ENCODE measurements at regions not wholly inside any gene's neighbourhood (a gene's known extent, or its start where the extent isn't known, plus 50 kb on each side); places are given as distances from the start of the nearest gene placed in this dataset.

DNA sequence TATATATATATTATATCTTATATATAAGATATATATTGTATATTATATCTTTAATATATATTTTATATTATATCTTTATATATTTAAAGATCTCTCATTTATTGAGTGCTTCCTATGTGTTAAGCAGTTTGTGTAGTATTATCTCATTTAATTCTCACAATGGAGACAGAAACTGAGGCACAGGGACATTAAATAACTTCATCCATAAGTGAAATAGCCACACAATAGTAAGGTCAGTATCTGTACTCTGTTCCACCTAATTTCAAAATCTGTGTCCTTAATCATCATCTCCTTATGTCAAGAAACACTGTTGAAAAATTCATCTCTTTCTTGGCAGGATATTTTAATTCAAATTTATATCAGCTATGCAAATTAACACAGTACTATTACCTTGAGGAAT lies 52.8 kb upstream of the CD302 start:
- TF ChIP-seq, protein P1, sequence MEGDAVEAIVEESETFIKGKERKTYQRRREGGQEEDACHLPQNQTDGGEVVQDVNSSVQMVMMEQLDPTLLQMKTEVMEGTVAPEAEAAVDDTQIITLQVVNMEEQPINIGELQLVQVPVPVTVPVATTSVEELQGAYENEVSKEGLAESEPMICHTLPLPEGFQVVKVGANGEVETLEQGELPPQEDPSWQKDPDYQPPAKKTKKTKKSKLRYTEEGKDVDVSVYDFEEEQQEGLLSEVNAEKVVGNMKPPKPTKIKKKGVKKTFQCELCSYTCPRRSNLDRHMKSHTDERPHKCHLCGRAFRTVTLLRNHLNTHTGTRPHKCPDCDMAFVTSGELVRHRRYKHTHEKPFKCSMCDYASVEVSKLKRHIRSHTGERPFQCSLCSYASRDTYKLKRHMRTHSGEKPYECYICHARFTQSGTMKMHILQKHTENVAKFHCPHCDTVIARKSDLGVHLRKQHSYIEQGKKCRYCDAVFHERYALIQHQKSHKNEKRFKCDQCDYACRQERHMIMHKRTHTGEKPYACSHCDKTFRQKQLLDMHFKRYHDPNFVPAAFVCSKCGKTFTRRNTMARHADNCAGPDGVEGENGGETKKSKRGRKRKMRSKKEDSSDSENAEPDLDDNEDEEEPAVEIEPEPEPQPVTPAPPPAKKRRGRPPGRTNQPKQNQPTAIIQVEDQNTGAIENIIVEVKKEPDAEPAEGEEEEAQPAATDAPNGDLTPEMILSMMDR (IDR thresholded peaks at IDR 0.05): no peak
- Mint-ChIP-seq H3K36me3 (ENCODE audit: low read depth) (no peaks in the 10 kb centered on the region), H3K4me1 (ENCODE audit: low read depth) (peaks cover 12% of the 10 kb centered on the region), H3K4me3 (ENCODE audit: unreplicated experiment) (no peak overlapping the region), H3K27ac (ENCODE audit: unreplicated experiment) (no peak overlapping the region), H3K27me3 (ENCODE audit: low read depth) (no peaks in the 10 kb centered on the region), H3K9me3 (ENCODE audit: low read depth) (no peaks in the 10 kb centered on the region)
- DNase-seq (ENCODE audit: low spot score): no peak

DNA sequence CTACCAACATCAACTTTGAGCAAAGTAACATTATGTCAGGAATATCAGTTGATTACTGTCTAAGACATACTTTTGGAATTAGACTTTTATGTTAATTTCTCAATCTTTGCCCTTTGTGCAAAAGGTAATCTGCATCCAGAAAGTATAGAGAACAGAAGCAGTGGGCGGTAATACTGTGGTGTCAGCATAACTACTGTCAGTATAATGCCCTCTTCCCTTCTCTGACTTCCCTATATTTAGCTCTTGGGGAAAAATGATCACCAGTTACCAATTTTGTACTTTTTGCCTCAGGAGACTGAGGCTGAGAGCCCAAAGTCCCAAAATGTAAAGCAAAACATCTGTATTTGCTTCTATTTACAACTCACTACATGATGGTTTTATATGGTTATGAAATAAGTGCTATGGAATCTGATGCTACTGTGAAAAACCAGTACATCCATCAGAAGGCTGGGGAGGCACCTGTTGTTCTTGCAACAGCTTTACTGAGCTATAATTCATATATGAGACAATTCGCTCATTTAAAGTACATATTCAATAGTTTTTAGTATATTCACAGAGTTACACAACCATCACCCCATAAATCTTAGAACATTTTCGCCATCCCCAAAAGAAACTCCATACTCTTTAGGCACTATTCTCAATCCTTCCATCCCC lies 51.3 kb upstream of the CD302 start:
- Mint-ChIP-seq H3K27me3 (ENCODE audit: low read depth) (no peaks in the 10 kb centered on the region), H3K36me3 (ENCODE audit: low read depth) (no peaks in the 10 kb centered on the region), H3K9me3 (ENCODE audit: low read depth) (no peaks in the 10 kb centered on the region), H3K27ac (ENCODE audit: unreplicated experiment) (no peak overlapping the region), H3K4me1 (ENCODE audit: low read depth) (peaks cover under 1% of the 10 kb centered on the region), H3K4me3 (ENCODE audit: unreplicated experiment) (no peak overlapping the region)
- TF ChIP-seq, protein P1 (IDR thresholded peaks at IDR 0.05): no peak
- no peak for DNase-seq (ENCODE audit: low spot score)

Data from chondrocyte (in vitro differentiated cells).